MM.1S (cell line): ENCODE measurements at regions not wholly inside any gene's neighbourhood (a gene's known extent, or its start where the extent isn't known, plus 50 kb on each side); places are given as distances from the start of the nearest gene placed in this dataset.

Experiments
- CTCF ChIP-seq: fragments of 300-600 bp; sonication (generic); IDR thresholded peaks from 2 replicates; pipeline ENCODE4 v1.5.1; 2016; ENCODE audit warnings: antibody characterized with exemption, low read length, mixed read lengths
- EZH2phosphoT487 ChIP-seq: fragments of 300-600 bp; sonication (generic); IDR thresholded peaks from 2 replicates; pipeline ENCODE4 v1.6.1; 2018; ENCODE audit warnings: antibody characterized with exemption, low read length

- TF ChIP-seq EZH2phosphoT487, result no peak
- TF ChIP-seq CTCF, result no peak
These were observed 220.5 kb upstream of the SEMA3D start for GRCh38 chr7:85407391-85407790.
